ENCODE measurements at regions not wholly inside any gene's neighbourhood (a gene's known extent, or its start where the extent isn't known, plus 50 kb on each side); places are given as distances from the start of the nearest gene placed in this dataset.

GRCh38 chr3:118207271-118207670, 827.4 kb downstream of the IGSF11 start:
- Histone ChIP-seq H3K36me3 (no peaks in the 10 kb centered on the region), H3K4me3 (no peak overlapping the region), H3K4me1 (no peaks in the 10 kb centered on the region), H3K27me3 (no peaks in the 10 kb centered on the region), H3K9me3 (no peaks in the 10 kb centered on the region), H3K27ac (no peak overlapping the region)
- no peak for TF ChIP-seq POLR2A (IDR thresholded peaks at IDR 0.05)
- TF ChIP-seq CTCF (IDR thresholded peaks at IDR 0.05) = no peak
- no peak for TF ChIP-seq EP300 (IDR thresholded peaks at IDR 0.05; ENCODE audit: low read depth)
- no peak for TF ChIP-seq POLR2AphosphoS5 (IDR thresholded peaks at IDR 0.05)
- in situ Hi-C loops (cut with MboI; ENCODE audit: low pct_ligation_motif_present in 1 of 4, low pct_unique_long_range_greater_than_20kb in 1 of 4, low sequenced_read_pairs in 3 of 4) (no loop called here), intact Hi-C loops (cut with DNase I; ENCODE audit: low total_unique reads) (no loop called here)
- WGBS, 2 donors (ENCODE audit: low coverage in 1 of 2) = 67 to 68% methylated on average over 3 of the region's 3 CpGs
- no peak for DNase-seq

- Histone ChIP-seq H3K27ac (no peak overlapping the region), H3K36me3 (no peaks in the 10 kb centered on the region), H3K27me3 (no peaks in the 10 kb centered on the region), H3K9me3 (no peaks in the 10 kb centered on the region), H3K4me1 (no peaks in the 10 kb centered on the region), H3K4me3 (no peak overlapping the region)
- in situ Hi-C loops (cut with MboI; ENCODE audit: low pct_ligation_motif_present in 1 of 4, low pct_unique_long_range_greater_than_20kb in 1 of 4, low sequenced_read_pairs in 3 of 4) (no loop called here), intact Hi-C loops (cut with DNase I; ENCODE audit: low total_unique reads) (no loop called here)
- TF ChIP-seq POLR2AphosphoS5 (IDR thresholded peaks at IDR 0.05) (no peak), CTCF (IDR thresholded peaks at IDR 0.05) (no peak), EP300 (IDR thresholded peaks at IDR 0.05; ENCODE audit: low read depth) (no peak), POLR2A (IDR thresholded peaks at IDR 0.05) (no peak)
- no peak for DNase-seq
- WGBS, 2 donors (ENCODE audit: low coverage in 1 of 2) = 50 to 68% methylated on average over 2 of the region's 2 CpGs
These were observed 826.0 kb downstream of the IGSF11 start for GRCh38 chr3:118208642-118209041.

- in situ Hi-C loops (cut with MboI; ENCODE audit: low pct_ligation_motif_present in 1 of 4, low pct_unique_long_range_greater_than_20kb in 1 of 4, low sequenced_read_pairs in 3 of 4) = no loop called here
- no peak for DNase-seq
These were observed 820.8 kb downstream of the IGSF11 start for GRCh38 chr3:118213892-118214291.

GRCh38 chr3:118226206-118226605, 808.4 kb downstream of the IGSF11 start:
- Histone ChIP-seq H3K9me3 (no peaks in the 10 kb centered on the region), H3K4me3 (no peak overlapping the region), H3K36me3 (no peaks in the 10 kb centered on the region), H3K27me3 (no peaks in the 10 kb centered on the region), H3K27ac (no peak overlapping the region), H3K4me1 (no peaks in the 10 kb centered on the region)
- DNase-seq = no peak
- intact Hi-C loops (cut with DNase I; ENCODE audit: low total_unique reads) (no loop called here), in situ Hi-C loops (cut with MboI; ENCODE audit: low pct_ligation_motif_present in 1 of 4, low pct_unique_long_range_greater_than_20kb in 1 of 4, low sequenced_read_pairs in 3 of 4) (no loop called here)
- TF ChIP-seq POLR2A (IDR thresholded peaks at IDR 0.05) (no peak), EP300 (IDR thresholded peaks at IDR 0.05; ENCODE audit: low read depth) (no peak), POLR2AphosphoS5 (IDR thresholded peaks at IDR 0.05) (no peak), CTCF (IDR thresholded peaks at IDR 0.05) (no peak)
- WGBS, 2 donors (ENCODE audit: low coverage in 1 of 2) = 48 to 61% methylated on average over 3 of the region's 3 CpGs

More at GRCh38 chr3:118213892-118214291, 820.8 kb downstream of the IGSF11 start:
- no peak overlapping the region for H3K4me3 ChIP-seq
- H3K27ac ChIP-seq = no peak overlapping the region
- no peaks in the 10 kb centered on the region for H3K36me3 ChIP-seq
- H3K4me1 ChIP-seq = no peaks in the 10 kb centered on the region
- no peaks in the 10 kb centered on the region for H3K27me3 ChIP-seq
- H3K9me3 ChIP-seq = no peaks in the 10 kb centered on the region
- TF ChIP-seq CTCF (IDR thresholded peaks at IDR 0.05) (no peak), EP300 (IDR thresholded peaks at IDR 0.05; ENCODE audit: low read depth) (no peak), POLR2A (IDR thresholded peaks at IDR 0.05) (no peak), POLR2AphosphoS5 (IDR thresholded peaks at IDR 0.05) (no peak)
- intact Hi-C loops (cut with DNase I; ENCODE audit: low total_unique reads) = no loop called here

Measured in transverse colon (tissue), 4 donors.